ENCODE measurements at regions not wholly inside any gene's neighbourhood (a gene's known extent, or its start where the extent isn't known, plus 50 kb on each side); places are given as distances from the start of the nearest gene placed in this dataset.

DNA sequence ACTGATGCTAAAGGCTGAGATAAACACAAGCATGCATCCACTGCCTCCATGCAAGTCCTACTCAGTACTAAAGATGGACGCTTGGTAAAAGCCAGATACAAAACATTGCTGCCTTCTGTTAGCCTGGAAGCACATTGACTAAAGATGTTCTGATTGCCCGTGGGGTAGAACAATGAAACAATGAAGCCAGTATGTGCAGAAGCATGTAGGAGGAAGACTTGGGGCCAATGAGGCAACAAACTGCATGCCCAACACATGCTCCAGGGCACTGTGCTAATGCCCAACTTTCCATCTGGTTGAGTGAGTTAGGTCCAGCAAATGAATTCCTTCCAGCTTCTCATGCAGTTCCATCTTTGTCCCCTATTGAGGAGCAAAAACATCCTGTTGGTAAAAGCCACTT, 1245.5 kb downstream of the GATA3 start:
- H3K4me3 ChIP-seq (ENCODE audit: insufficient read length, low read depth): no peak overlapping the region
- no peaks in the 10 kb centered on the region for H3K36me3 ChIP-seq (ENCODE audit: insufficient read depth, insufficient read length, low read length)
- no peak for DNase-seq (ENCODE audit: low read depth, low spot score)
- H3K27me3 ChIP-seq (ENCODE audit: insufficient read depth, insufficient read length): no peaks in the 10 kb centered on the region
- TF ChIP-seq ZNF274 (IDR thresholded peaks at IDR 0.05; ENCODE audit: low read depth, low read length) (no peak), YY1 (IDR thresholded peaks at IDR 0.05; ENCODE audit: insufficient read depth, insufficient read length) (no peak), SUZ12 (IDR thresholded peaks at IDR 0.05; ENCODE audit: extremely low read depth, insufficient read depth, insufficient read length) (no peak)
- no peaks in the 10 kb centered on the region for H3K9me3 ChIP-seq (ENCODE audit: insufficient read depth, low read length)
- H3K4me1 ChIP-seq (ENCODE audit: insufficient read depth, insufficient read length): no peaks in the 10 kb centered on the region
- H3K9ac ChIP-seq (ENCODE audit: insufficient read length, low read depth): no peak overlapping the region

DNA sequence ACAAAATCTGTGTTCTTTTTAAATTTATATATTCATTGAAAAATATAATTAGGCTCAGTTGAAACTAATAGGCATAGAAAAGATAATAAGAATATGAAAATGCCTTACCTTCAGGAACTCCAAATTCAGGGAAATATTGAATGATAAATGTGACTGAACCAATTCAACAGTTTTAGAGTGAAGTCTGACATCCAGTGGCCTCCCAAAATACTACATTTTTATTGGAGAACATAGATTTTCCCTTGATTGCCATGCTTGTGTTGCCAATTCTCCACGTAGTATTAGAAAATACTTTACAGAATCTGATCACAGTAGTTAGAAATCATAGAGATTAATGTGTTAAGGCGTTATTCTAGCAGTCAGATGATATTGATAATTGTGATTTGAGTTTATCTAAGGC, 1246.7 kb downstream of the GATA3 start:
- Histone ChIP-seq H3K4me3 (ENCODE audit: insufficient read length, low read depth) (no peak overlapping the region), H3K36me3 (ENCODE audit: insufficient read depth, insufficient read length, low read length) (no peaks in the 10 kb centered on the region), H3K9ac (ENCODE audit: insufficient read length, low read depth) (no peak overlapping the region), H3K9me3 (ENCODE audit: insufficient read depth, low read length) (no peaks in the 10 kb centered on the region), H3K27me3 (ENCODE audit: insufficient read depth, insufficient read length) (no peaks in the 10 kb centered on the region), H3K4me1 (ENCODE audit: insufficient read depth, insufficient read length) (no peaks in the 10 kb centered on the region)
- TF ChIP-seq YY1 (IDR thresholded peaks at IDR 0.05; ENCODE audit: insufficient read depth, insufficient read length): no peak
- no peak for TF ChIP-seq SUZ12 (IDR thresholded peaks at IDR 0.05; ENCODE audit: extremely low read depth, insufficient read depth, insufficient read length)
- no peak for TF ChIP-seq ZNF274 (IDR thresholded peaks at IDR 0.05; ENCODE audit: low read depth, low read length)
- no peak for DNase-seq (ENCODE audit: low read depth, low spot score)

DNA sequence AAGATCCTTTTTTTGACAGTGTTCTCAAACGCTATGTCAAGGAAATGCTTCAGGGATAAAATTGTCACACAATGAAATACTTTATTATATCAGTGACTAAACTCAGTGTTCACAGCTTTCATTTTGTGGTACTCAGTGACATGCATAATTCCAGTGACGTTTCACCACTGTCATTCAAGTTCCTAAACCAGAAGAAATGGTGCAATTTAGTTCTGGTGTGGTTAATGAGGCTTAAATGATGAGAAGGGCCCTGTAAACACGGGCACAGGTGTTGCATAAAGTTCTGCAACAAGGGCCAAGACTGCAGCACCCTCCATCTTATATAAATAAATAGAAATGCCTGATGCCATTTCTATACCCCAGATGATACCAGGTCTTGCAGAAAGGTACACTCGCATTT, 1247.1 kb downstream of the GATA3 start:
- TF ChIP-seq YY1 (IDR thresholded peaks at IDR 0.05; ENCODE audit: insufficient read depth, insufficient read length): no peak
- no peak for TF ChIP-seq SUZ12 (IDR thresholded peaks at IDR 0.05; ENCODE audit: extremely low read depth, insufficient read depth, insufficient read length)
- no peak for TF ChIP-seq ZNF274 (IDR thresholded peaks at IDR 0.05; ENCODE audit: low read depth, low read length)
- Histone ChIP-seq H3K27me3 (ENCODE audit: insufficient read depth, insufficient read length) (no peaks in the 10 kb centered on the region), H3K36me3 (ENCODE audit: insufficient read depth, insufficient read length, low read length) (no peaks in the 10 kb centered on the region), H3K9ac (ENCODE audit: insufficient read length, low read depth) (no peak overlapping the region), H3K4me1 (ENCODE audit: insufficient read depth, insufficient read length) (no peaks in the 10 kb centered on the region), H3K4me3 (ENCODE audit: insufficient read length, low read depth) (no peak overlapping the region), H3K9me3 (ENCODE audit: insufficient read depth, low read length) (no peaks in the 10 kb centered on the region)
- no peak for DNase-seq (ENCODE audit: low read depth, low spot score)

DNA sequence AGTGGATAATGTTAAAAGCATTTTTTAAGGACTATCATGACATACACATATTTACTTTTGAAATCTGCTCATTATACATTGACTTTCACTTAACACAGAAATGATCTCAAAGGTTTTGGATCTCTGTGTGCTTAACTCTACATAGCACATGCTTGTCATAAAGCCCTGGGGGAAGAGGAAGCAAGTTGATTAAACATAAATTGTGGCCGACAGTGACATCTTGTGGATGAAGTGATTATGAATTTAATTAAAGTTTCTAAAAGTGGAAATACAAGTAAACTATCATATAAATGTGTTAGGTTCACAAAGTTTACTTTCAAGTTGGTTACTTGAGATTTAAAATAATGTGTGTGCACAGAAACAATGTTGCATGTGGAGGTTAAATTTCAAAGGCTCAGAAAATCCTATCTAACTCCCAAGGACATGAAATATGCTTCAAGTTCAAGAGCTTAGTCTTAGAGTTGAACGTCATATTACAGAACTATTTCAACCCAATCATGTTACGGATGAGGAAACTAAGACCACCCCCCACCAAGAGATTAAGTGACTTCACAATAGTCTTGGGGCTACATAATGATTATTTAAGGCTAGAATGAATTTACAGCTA, 1247.8 kb downstream of the GATA3 start:
- Histone ChIP-seq H3K27me3 (ENCODE audit: insufficient read depth, insufficient read length) (no peaks in the 10 kb centered on the region), H3K36me3 (ENCODE audit: insufficient read depth, insufficient read length, low read length) (no peaks in the 10 kb centered on the region), H3K4me1 (ENCODE audit: insufficient read depth, insufficient read length) (no peaks in the 10 kb centered on the region), H3K4me3 (ENCODE audit: insufficient read length, low read depth) (no peak overlapping the region), H3K9ac (ENCODE audit: insufficient read length, low read depth) (no peak overlapping the region), H3K9me3 (ENCODE audit: insufficient read depth, low read length) (no peaks in the 10 kb centered on the region)
- no peak for TF ChIP-seq SUZ12 (IDR thresholded peaks at IDR 0.05; ENCODE audit: extremely low read depth, insufficient read depth, insufficient read length)
- no peak for TF ChIP-seq YY1 (IDR thresholded peaks at IDR 0.05; ENCODE audit: insufficient read depth, insufficient read length)
- TF ChIP-seq ZNF274 (IDR thresholded peaks at IDR 0.05; ENCODE audit: low read depth, low read length): no peak
- DNase-seq (ENCODE audit: low read depth, low spot score): peak; percentile 33

DNA sequence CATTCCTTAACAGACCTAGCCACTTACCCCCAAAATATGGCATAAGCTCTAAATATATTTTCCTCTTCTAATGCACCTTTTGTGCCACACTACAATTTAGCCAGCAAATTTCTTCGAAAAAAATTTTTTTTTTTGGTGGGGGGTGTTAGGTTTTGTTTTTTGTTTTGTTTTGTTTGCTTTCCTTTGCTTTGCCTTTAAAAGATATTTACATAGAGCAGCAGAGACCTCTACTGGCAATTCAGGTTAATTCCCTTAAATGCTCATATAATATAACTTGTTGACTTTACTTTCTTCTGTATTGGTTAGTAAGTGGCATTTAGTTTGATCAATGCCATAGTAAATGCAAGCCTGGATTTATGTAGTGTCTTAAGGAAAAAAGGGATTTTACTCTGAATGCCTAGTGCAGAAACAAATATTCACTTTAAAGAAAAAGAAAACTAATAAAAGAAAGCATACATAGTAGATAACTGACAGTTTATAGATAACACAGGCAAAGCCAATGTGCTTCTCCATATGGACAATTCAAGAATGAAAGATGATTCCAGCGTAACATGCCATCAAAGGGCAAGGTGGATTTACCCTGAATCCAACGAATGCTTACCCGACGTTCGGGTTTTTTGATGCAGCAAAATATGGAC, 1250.6 kb downstream of the GATA3 start:
- Histone ChIP-seq H3K9me3 (ENCODE audit: insufficient read depth, low read length) (no peaks in the 10 kb centered on the region), H3K9ac (ENCODE audit: insufficient read length, low read depth) (no peak overlapping the region), H3K4me3 (ENCODE audit: insufficient read length, low read depth) (no peak overlapping the region), H3K4me1 (ENCODE audit: insufficient read depth, insufficient read length) (no peaks in the 10 kb centered on the region), H3K27me3 (ENCODE audit: insufficient read depth, insufficient read length) (no peaks in the 10 kb centered on the region), H3K36me3 (ENCODE audit: insufficient read depth, insufficient read length, low read length) (no peaks in the 10 kb centered on the region)
- peak; percentile 8 for DNase-seq (ENCODE audit: low read depth, low spot score)
- TF ChIP-seq YY1 (IDR thresholded peaks at IDR 0.05; ENCODE audit: insufficient read depth, insufficient read length) (no peak), SUZ12 (IDR thresholded peaks at IDR 0.05; ENCODE audit: extremely low read depth, insufficient read depth, insufficient read length) (no peak), ZNF274 (IDR thresholded peaks at IDR 0.05; ENCODE audit: low read depth, low read length) (no peak)

DNA sequence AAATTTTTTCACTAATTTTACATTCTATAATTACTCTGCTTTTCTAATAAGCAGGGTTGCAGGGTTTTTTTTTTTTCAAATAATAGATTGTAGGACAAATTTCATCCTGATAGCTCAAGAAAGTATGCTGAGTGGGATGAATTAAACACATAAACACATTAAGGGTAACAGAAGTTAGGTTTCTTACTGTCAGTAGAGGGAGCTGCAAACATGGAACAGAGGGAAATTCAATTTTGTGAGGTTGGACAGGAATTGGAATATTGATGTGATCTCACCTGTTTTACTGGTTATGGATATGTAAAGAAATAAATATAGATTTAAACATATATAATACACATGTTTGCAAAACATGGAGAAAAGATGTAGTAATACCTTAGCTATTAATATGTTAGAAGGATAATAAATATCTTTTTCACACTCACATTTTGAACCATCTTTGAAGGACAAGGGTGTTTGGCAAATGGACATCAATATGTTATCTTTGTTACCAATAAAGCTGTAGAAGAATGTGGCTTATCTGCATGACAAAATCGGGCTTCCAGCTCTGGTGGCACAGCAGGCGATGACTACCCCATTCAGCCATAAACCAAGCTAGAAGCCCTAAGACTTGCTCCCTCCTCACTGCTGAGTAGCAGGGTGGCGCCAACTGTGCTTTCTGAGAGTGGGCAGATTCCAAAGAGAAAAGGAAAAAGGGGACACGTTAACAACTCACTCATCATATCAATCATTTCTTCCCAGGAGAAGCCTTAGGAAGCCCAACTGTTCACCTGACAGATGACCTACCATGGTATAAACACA, 1257.4 kb downstream of the GATA3 start:
- H3K36me3 ChIP-seq (ENCODE audit: insufficient read depth, insufficient read length, low read length): no peaks in the 10 kb centered on the region
- no peak overlapping the region for H3K4me3 ChIP-seq (ENCODE audit: insufficient read length, low read depth)
- no peaks in the 10 kb centered on the region for H3K4me1 ChIP-seq (ENCODE audit: insufficient read depth, insufficient read length)
- no peak overlapping the region for H3K9ac ChIP-seq (ENCODE audit: insufficient read length, low read depth)
- H3K9me3 ChIP-seq (ENCODE audit: insufficient read depth, low read length): no peaks in the 10 kb centered on the region
- no peaks in the 10 kb centered on the region for H3K27me3 ChIP-seq (ENCODE audit: insufficient read depth, insufficient read length)
- no peak for DNase-seq (ENCODE audit: low read depth, low spot score)
- TF ChIP-seq YY1 (IDR thresholded peaks at IDR 0.05; ENCODE audit: insufficient read depth, insufficient read length) (no peak), SUZ12 (IDR thresholded peaks at IDR 0.05; ENCODE audit: extremely low read depth, insufficient read depth, insufficient read length) (no peak), ZNF274 (IDR thresholded peaks at IDR 0.05; ENCODE audit: low read depth, low read length) (no peak)

DNA sequence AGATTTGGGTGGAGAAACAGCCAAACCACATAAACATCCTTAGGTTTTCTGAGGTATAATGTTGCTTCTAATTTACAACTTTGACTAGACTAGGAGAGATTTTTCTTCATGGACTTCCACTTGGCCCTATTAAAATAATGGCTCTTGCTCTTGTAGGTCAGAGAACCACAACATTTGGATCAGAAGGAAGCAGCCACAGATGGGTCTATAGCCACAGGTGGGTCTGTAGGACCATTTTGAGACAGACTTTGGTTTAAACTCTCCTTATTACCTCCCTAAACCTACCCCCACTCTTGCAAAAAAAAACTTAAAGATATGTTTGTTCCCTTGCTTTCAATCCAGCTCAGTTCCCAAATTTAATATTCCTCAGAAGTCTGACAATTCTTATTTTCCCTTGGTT, 1260.8 kb downstream of the GATA3 start:
- Histone ChIP-seq H3K27me3 (ENCODE audit: insufficient read depth, insufficient read length) (no peaks in the 10 kb centered on the region), H3K36me3 (ENCODE audit: insufficient read depth, insufficient read length, low read length) (no peaks in the 10 kb centered on the region), H3K4me1 (ENCODE audit: insufficient read depth, insufficient read length) (no peaks in the 10 kb centered on the region), H3K9ac (ENCODE audit: insufficient read length, low read depth) (no peak overlapping the region), H3K4me3 (ENCODE audit: insufficient read length, low read depth) (no peak overlapping the region), H3K9me3 (ENCODE audit: insufficient read depth, low read length) (no peaks in the 10 kb centered on the region)
- TF ChIP-seq ZNF274 (IDR thresholded peaks at IDR 0.05; ENCODE audit: low read depth, low read length) (no peak), SUZ12 (IDR thresholded peaks at IDR 0.05; ENCODE audit: extremely low read depth, insufficient read depth, insufficient read length) (no peak), YY1 (IDR thresholded peaks at IDR 0.05; ENCODE audit: insufficient read depth, insufficient read length) (no peak)
- DNase-seq (ENCODE audit: low read depth, low spot score): no peak
